ENCODE measurements at regions not wholly inside any gene's neighbourhood (a gene's known extent, or its start where the extent isn't known, plus 50 kb on each side); places are given as distances from the start of the nearest gene placed in this dataset.

DNA sequence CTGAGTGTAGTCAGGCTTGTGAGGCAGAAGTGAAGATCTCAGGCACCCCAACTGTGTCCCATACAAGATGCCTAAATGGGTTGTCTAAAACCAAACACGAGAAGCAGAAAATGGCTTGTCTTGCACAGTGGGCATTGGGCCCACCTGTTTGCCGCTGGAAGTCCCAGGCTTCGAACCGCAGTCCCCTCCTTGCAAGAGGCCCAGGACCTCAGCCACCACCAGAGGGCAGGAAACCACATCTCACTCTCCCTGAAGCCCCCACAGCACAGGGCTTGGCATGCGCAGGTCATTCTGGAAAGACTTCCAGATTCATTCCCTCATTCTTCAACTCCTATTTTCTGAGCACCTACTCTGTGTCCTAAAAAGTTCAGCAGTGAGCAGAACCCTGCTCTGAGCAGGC, 973.7 kb downstream of the UQCRFS1 start:
- Mint-ChIP-seq H3K36me3 (no peaks in the 10 kb centered on the region), H3K27ac (no peak overlapping the region), H3K27me3 (no peaks in the 10 kb centered on the region), H3K9me3 (ENCODE audit: low read depth) (no peaks in the 10 kb centered on the region), H3K4me3 (no peak overlapping the region), H3K4me1 (ENCODE audit: low read depth) (no peaks in the 10 kb centered on the region)

DNA sequence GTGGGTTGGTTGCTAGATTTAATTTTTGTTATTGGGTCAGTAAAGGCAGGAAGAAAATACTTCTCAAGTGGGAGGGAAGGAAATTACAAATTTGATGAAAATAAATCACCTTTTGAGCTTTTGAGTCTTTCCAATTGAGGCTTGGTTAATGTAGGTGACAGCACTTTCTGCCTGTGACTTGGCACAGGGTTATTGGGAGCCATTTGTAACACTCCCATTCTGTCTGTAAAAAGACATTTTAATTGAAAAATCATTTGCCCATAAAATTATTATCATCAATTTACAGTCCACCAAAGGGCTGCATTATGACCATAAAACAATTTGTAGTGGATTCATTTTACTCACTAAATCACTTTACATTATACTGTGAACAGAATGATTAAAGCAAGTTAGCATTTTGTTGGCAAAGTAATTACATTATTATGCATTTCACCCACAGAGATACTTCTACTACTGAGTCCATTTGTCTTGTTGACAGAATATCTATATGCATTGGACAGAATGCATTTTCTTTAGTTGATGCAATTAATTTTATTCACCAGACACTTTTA, 974.6 kb downstream of the UQCRFS1 start:
- no peak overlapping the region for H3K27ac Mint-ChIP-seq
- H3K4me1 Mint-ChIP-seq (ENCODE audit: low read depth), result no peaks in the 10 kb centered on the region
- no peaks in the 10 kb centered on the region for H3K27me3 Mint-ChIP-seq
- no peaks in the 10 kb centered on the region for H3K9me3 Mint-ChIP-seq (ENCODE audit: low read depth)
- no peaks in the 10 kb centered on the region for H3K36me3 Mint-ChIP-seq
- H3K4me3 Mint-ChIP-seq, result no peak overlapping the region

DNA sequence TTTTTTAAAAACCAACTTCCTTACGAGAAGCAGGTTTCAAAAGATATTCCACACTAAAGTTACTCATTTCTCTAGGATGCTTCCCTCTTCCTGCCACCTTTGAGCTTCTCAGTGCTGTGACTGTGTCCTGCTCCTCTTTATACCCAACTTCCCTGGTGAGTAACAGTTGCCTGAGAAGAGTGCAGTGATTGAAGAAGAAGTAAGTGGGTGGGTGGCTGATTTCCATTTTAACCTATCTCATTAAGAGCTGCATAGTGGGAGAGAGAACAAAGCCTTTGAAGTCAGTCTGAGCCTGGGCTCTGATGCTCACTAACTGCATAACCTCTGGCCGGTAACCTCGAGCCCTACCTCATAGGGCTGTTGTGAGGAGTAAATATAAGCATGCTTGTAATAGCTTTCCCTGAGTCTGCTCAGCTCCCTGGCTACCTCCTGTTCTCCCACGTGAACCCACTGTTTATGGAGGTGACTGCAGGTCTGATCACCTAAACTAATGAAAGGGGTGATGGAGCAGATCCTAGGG, 977.3 kb downstream of the UQCRFS1 start:
- Mint-ChIP-seq H3K36me3 (no peaks in the 10 kb centered on the region), H3K4me1 (ENCODE audit: low read depth) (no peaks in the 10 kb centered on the region), H3K9me3 (ENCODE audit: low read depth) (no peaks in the 10 kb centered on the region), H3K27ac (no peak overlapping the region), H3K4me3 (no peak overlapping the region), H3K27me3 (no peaks in the 10 kb centered on the region)

DNA sequence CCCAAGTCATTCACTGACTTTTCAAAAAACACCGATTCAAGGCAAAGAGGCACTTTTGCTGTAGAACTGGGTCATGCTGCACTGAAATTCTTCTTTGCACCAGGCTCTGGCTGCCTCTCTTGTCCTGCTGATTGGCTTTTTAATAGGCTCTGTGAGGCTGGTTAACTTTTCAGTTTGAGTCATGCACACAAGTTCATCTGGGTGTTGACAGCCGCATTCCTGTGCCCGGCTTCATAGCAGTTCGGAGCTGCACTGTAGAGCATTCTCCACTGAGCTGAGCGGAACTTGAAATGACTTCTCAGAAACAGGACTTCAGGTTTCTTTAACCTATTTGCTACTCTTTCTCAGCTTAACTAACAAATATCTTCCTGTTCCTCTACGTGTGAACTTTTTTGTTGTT, 978.3 kb downstream of the UQCRFS1 start:
- Mint-ChIP-seq H3K27ac (no peak overlapping the region), H3K4me3 (no peak overlapping the region), H3K4me1 (ENCODE audit: low read depth) (no peaks in the 10 kb centered on the region), H3K36me3 (no peaks in the 10 kb centered on the region), H3K9me3 (ENCODE audit: low read depth) (no peaks in the 10 kb centered on the region), H3K27me3 (no peaks in the 10 kb centered on the region)

DNA sequence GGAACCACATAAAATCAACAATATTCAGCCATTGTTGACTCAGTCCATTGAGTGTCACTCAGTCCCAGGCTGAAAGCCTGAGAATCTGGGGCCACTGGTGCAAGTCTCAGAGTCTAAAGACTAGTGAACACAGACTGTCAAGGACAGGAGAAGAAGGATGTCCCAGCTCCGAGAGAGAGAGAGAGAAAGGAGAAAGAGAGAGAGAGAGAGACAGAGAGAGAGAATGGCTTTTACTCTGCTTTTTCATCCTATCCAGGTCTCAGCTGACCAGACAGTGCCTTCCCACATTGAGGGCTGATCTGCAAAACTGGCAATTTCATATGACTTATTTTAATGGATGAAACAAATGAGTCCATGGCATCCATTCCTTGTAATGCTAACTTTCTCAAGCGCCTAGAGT, 984.1 kb downstream of the UQCRFS1 start:
- Mint-ChIP-seq H3K27me3 (no peaks in the 10 kb centered on the region), H3K4me1 (ENCODE audit: low read depth) (no peaks in the 10 kb centered on the region), H3K9me3 (ENCODE audit: low read depth) (no peaks in the 10 kb centered on the region), H3K27ac (no peak overlapping the region), H3K36me3 (no peaks in the 10 kb centered on the region), H3K4me3 (no peak overlapping the region)

DNA sequence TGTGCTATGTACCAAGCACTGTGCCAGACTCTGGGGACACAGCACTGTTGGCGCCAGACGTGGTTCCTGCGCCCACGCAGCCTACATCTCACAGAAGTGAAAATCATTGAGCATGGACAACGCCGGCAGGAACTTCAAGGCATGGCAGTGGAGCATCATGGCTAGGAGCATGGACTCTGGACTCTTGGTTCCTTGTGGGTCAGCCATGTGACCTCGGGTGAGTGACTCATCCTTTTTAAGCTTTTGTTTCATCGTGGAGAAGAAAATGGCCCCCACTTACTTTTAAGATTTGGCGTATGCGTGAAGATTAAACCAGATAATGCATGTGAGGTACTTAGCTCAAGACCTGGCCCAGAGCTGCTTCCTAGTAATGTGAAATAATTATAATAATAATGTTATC, 988.5 kb downstream of the UQCRFS1 start:
- H3K27me3 Mint-ChIP-seq, result peaks cover 2% of the 10 kb centered on the region
- H3K27ac Mint-ChIP-seq, result no peak overlapping the region
- H3K36me3 Mint-ChIP-seq, result no peaks in the 10 kb centered on the region
- H3K4me1 Mint-ChIP-seq (ENCODE audit: low read depth), result no peaks in the 10 kb centered on the region
- no peak overlapping the region for H3K4me3 Mint-ChIP-seq
- H3K9me3 Mint-ChIP-seq (ENCODE audit: low read depth), result no peaks in the 10 kb centered on the region

DNA sequence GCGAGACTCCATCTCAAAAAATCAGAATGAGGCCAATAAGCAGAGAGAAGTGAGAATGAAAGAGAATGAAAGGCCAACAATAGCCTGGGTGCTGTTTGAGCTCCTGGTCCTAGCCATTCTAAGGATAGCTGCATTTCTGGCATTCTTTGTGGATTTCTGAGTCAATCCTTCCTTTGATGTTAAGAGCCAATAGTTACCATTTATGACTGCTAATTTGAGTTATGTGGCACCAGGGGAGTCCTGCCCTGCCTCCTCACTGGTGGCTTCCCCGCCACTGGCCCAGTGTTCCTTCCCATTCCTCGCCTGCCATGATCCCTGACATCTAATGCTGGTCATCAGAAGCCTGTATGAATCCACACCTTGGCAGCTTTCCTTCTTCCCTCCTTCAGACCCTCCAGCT, 991.2 kb downstream of the UQCRFS1 start:
- Mint-ChIP-seq H3K4me1 (ENCODE audit: low read depth) (no peaks in the 10 kb centered on the region), H3K9me3 (ENCODE audit: low read depth) (no peaks in the 10 kb centered on the region), H3K27ac (no peak overlapping the region), H3K4me3 (no peak overlapping the region), H3K27me3 (peaks cover 2% of the 10 kb centered on the region), H3K36me3 (no peaks in the 10 kb centered on the region)

DNA sequence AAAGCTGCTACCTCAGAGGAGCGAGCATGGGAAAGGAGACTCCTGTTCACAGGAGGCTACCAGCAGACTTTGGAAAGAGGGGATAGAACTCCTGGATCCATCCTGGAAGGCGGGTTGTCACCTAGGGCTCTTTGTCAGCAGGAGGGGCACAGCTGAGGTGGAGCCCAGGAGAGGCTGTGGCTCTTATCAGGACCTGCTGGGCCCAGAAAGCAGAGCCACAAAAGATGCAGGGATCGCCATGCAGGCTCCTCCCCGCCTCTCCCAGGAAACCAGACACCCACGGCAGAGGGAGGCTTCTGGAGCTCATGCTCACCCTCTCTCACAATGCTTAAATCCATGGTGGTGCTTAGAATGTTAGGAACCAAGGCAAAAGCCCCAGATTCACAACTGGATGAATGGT, 994.2 kb downstream of the UQCRFS1 start:
- H3K27me3 Mint-ChIP-seq, result peaks cover 4% of the 10 kb centered on the region
- H3K27ac Mint-ChIP-seq, result no peak overlapping the region
- no peak overlapping the region for H3K4me3 Mint-ChIP-seq
- H3K9me3 Mint-ChIP-seq (ENCODE audit: low read depth), result no peaks in the 10 kb centered on the region
- H3K36me3 Mint-ChIP-seq, result no peaks in the 10 kb centered on the region
- no peaks in the 10 kb centered on the region for H3K4me1 Mint-ChIP-seq (ENCODE audit: low read depth)

DNA sequence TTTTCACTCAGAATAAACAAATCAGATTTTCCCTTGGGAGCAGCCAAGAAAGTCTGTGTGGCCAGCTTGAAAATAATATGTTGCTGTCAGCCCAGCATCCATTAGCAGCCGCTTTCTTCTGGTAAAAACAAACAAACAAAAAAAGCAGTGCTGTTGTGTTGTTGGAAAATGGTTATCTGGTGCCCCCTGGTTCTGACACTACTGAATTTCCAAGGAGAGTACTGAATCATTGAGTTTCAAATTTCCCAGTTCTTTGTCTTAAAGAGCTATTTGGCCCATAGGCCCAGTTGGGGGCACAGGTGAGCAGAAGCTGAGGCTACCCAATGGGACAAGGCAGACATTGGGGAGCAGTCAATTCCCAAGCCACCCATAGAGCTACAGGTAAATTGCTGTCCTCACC, 995.9 kb downstream of the UQCRFS1 start:
- no peaks in the 10 kb centered on the region for H3K4me1 Mint-ChIP-seq (ENCODE audit: low read depth)
- H3K4me3 Mint-ChIP-seq, result no peak overlapping the region
- peaks cover 6% of the 10 kb centered on the region for H3K27me3 Mint-ChIP-seq
- no peak overlapping the region for H3K27ac Mint-ChIP-seq
- no peaks in the 10 kb centered on the region for H3K9me3 Mint-ChIP-seq (ENCODE audit: low read depth)
- H3K36me3 Mint-ChIP-seq, result no peaks in the 10 kb centered on the region

DNA sequence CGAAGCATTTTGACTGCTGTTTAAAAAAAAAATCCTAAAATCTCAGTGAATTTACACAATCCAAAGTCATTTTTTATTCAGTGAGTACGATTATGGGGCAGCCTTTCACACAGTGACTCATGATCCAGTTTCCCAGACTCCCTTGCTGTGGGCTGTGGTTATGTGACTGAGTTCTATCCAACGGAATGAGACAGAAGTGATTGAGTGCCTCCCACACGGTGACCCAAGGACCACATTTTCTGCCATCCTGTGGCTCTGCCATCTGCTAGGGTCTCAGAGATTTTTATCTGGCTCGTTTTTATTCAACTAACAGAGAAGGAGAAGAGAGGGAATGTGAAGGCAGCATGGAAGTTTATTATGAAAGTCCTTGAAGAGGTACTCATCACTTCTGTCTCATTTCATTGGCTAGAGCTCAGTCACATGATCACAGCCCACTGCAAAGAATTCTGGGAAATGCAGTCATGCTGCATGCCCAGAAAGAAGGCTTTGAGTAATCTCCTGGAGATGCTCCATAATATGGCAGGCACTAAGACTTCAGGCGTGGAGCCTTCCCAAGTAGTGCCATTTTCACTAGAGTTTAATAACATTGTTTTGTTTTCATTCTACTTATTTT, 999.4 kb downstream of the UQCRFS1 start:
- H3K4me1 Mint-ChIP-seq (ENCODE audit: low read depth), result no peaks in the 10 kb centered on the region
- H3K4me3 Mint-ChIP-seq, result no peak overlapping the region
- H3K36me3 Mint-ChIP-seq, result no peaks in the 10 kb centered on the region
- no peaks in the 10 kb centered on the region for H3K9me3 Mint-ChIP-seq (ENCODE audit: low read depth)
- H3K27me3 Mint-ChIP-seq, result peaks cover 4% of the 10 kb centered on the region
- no peak overlapping the region for H3K27ac Mint-ChIP-seq

DNA sequence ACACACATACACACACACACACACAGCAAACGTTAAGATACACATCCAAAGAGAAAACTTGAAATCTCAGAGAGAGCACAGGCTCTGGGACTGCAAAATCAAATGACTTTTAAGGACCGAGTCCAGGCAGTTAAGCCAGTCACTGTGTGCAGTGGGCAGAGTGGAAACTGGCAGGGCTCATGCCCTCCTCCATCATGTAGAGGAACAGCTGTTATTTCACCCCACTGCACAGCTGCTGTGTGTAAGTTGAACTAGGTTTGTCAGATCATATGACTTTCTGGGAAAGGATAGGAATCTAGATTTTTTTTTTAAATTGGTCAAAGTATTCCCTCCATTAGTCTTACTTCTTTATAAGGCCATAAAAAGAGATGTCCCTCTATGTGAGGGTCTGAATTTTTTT, 1002.1 kb downstream of the UQCRFS1 start:
- H3K4me3 Mint-ChIP-seq, result no peak overlapping the region
- no peaks in the 10 kb centered on the region for H3K4me1 Mint-ChIP-seq (ENCODE audit: low read depth)
- no peaks in the 10 kb centered on the region for H3K36me3 Mint-ChIP-seq
- peaks cover 3% of the 10 kb centered on the region for H3K27me3 Mint-ChIP-seq
- no peaks in the 10 kb centered on the region for H3K9me3 Mint-ChIP-seq (ENCODE audit: low read depth)
- H3K27ac Mint-ChIP-seq, result no peak overlapping the region

DNA sequence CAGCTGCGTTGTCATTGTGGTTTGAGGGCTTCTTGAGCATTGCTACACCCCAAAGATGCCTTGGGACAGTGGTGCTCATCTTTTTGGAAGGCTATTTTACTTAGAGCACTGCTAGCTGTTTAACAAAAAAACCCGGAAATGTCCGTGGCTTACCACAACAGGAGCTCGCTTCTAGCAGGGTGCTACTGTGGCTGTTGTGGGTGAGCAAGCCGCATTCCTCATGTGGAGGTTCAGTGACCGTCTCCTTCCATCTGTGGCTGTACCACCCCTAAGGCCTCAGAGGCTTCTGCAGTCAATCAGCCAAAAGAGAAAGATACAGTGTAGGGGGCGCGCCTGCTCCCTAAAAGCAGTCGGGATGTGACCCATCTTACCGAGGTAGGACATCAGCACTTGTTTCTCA, 1004.2 kb downstream of the UQCRFS1 start:
- Mint-ChIP-seq H3K36me3 (no peaks in the 10 kb centered on the region), H3K4me3 (no peak overlapping the region), H3K4me1 (ENCODE audit: low read depth) (no peaks in the 10 kb centered on the region), H3K9me3 (ENCODE audit: low read depth) (no peaks in the 10 kb centered on the region), H3K27ac (no peak overlapping the region), H3K27me3 (peaks cover 2% of the 10 kb centered on the region)

DNA sequence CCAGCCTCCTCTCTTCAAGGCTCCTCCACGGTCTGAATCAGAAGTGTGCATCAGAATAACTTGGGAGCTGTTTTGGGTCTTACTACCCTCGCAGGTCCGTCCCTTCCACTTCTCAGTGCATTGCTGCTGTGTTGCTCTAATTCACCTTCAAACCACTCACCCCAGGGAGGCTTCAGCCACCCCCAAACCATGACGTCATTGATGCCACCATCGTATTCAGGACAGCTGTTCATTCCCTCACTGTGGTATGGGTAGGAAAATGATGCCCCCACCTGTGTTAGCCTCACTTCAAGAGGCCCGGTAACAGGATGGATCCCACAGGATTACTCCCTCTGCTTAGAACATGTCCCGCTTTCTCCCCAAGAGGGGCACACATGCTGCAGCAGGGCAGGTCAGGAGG, 1005.7 kb downstream of the UQCRFS1 start:
- no peaks in the 10 kb centered on the region for H3K4me1 Mint-ChIP-seq (ENCODE audit: low read depth)
- no peaks in the 10 kb centered on the region for H3K9me3 Mint-ChIP-seq (ENCODE audit: low read depth)
- H3K27ac Mint-ChIP-seq, result no peak overlapping the region
- peaks cover 2% of the 10 kb centered on the region for H3K27me3 Mint-ChIP-seq
- no peak overlapping the region for H3K4me3 Mint-ChIP-seq
- H3K36me3 Mint-ChIP-seq, result no peaks in the 10 kb centered on the region

DNA sequence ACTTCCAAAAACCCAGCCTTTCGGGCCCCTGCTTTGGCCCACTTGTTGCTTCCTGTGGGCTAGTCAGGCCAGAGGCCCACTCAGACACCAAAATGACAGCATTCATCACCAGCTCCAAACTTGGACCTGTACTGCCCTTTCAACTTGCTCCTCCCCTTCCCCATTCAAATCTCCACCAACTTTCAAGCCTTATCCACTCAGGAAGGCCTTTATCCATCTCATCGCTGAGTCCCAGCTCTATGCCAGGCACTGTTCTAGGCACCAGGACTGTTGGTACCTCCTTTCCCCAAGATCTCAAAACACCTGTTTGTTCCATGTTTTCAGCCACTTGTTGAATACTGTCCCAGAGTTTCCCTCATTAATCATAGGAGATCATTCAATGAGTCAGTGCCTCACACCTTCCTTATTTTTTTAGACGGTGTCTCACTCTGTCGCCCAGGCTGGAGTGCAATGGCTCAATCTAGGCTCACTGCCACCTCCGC, 1011.4 kb downstream of the UQCRFS1 start:
- Mint-ChIP-seq H3K27me3 (no peaks in the 10 kb centered on the region), H3K27ac (no peak overlapping the region), H3K4me3 (no peak overlapping the region), H3K36me3 (peaks cover 4% of the 10 kb centered on the region), H3K4me1 (ENCODE audit: low read depth) (no peaks in the 10 kb centered on the region), H3K9me3 (ENCODE audit: low read depth) (peaks cover 5% of the 10 kb centered on the region)

DNA sequence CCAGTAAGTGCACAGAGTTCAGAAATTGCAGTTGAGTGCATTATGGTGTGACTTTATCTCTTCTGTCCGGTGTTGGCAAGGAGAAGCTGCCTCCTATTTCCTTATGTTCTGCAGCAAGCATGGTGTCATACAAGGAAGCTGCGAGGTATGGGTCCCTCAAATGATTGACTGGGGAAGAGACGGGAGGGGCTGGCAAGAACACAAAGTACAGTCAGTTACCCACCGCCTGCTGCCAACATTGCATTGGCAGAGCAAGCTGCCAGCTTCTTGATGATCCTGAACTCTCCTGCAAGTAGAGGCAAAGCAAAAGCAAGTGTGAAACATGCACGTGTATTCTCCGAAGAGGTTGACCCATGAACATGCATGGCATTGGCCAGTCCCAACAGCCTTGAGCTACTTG, 1013.6 kb downstream of the UQCRFS1 start:
- no peaks in the 10 kb centered on the region for H3K27me3 Mint-ChIP-seq
- H3K36me3 Mint-ChIP-seq, result peaks cover 4% of the 10 kb centered on the region
- H3K4me3 Mint-ChIP-seq, result no peak overlapping the region
- peaks cover 5% of the 10 kb centered on the region for H3K9me3 Mint-ChIP-seq (ENCODE audit: low read depth)
- H3K27ac Mint-ChIP-seq, result no peak overlapping the region
- no peaks in the 10 kb centered on the region for H3K4me1 Mint-ChIP-seq (ENCODE audit: low read depth)

DNA sequence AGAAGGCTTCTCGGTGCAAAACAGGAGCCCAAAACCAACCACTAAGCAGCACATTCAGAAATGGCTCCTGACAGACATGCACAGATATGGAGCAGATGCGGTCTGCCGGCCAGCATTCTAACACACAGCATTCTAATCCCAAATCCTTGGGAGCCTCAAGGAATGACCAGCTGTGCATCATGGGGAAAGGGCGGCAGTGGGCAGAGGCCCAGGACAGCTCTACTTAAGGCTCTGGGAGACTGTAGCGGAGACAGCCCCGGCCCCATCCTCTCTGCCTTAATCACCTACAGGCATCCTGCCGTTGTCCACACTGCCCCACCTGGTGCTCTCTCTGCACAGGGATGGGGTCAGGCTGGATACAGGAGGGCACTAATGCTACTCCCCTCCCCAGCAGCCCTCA, 1016.0 kb downstream of the UQCRFS1 start:
- no peak overlapping the region for H3K27ac Mint-ChIP-seq
- no peaks in the 10 kb centered on the region for H3K4me1 Mint-ChIP-seq (ENCODE audit: low read depth)
- peaks cover 4% of the 10 kb centered on the region for H3K36me3 Mint-ChIP-seq
- peaks cover 5% of the 10 kb centered on the region for H3K9me3 Mint-ChIP-seq (ENCODE audit: low read depth)
- no peaks in the 10 kb centered on the region for H3K27me3 Mint-ChIP-seq
- no peak overlapping the region for H3K4me3 Mint-ChIP-seq

All from activated naive CD8-positive, alpha-beta T cell (primary cell).